ENCODE measurements at regions not wholly inside any gene's neighbourhood (a gene's known extent, or its start where the extent isn't known, plus 50 kb on each side); places are given as distances from the start of the nearest gene placed in this dataset.

DNA sequence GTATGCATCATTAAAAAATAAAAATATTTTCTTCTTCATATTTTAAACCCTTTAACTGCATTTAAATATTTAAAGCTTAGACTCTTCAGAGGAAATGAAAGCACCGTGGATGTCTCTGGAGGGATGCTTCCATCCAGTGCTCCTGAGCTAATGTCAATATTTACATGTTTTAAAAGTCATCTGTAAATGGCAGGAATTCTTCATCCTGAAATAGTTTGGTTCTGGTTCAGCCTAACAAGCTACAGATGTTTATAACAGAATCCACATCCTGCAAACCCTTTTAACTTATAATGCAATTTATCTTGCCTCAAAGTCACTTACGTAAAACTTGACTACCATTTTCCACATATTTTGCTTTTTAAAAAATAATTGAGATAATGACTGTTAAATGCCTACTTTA, 1207.3 kb downstream of the SLC16A7 start:
- H3K4me3 ChIP-seq (ENCODE audit: low read depth, low read length): no peak overlapping the region
- H3K36me3 ChIP-seq (ENCODE audit: control insufficient read depth in 2 of 2, insufficient read depth in 1 of 2, low read length in 2 of 2): no peaks in the 10 kb centered on the region
- TF ChIP-seq ZNF335 (tag by site-specific recombination; conservative IDR thresholded peaks at IDR 0.05) (no peak), ZNF776 (tag by site-specific recombination; IDR thresholded peaks at IDR 0.05; ENCODE audit: borderline replicate concordance) (no peak), ZNF76 (tag by site-specific recombination; IDR thresholded peaks at IDR 0.05; ENCODE audit: borderline replicate concordance, low read depth) (no peak), ZNF529 (tag by site-specific recombination; IDR thresholded peaks at IDR 0.05; ENCODE audit: insufficient replicate concordance) (no peak), ZNF510 (tag by site-specific recombination; IDR thresholded peaks at IDR 0.05; ENCODE audit: insufficient replicate concordance) (no peak), ZNF266 (tag by site-specific recombination; IDR thresholded peaks at IDR 0.05; ENCODE audit: low read depth) (no peak), ZFP37 (tag by site-specific recombination; IDR thresholded peaks at IDR 0.05) (no peak), ZNF521 (tag by site-specific recombination; IDR thresholded peaks at IDR 0.05) (no peak), ZNF626 (tag by site-specific recombination; IDR thresholded peaks at IDR 0.05) (no peak), KLF1 (tag by site-specific recombination; IDR thresholded peaks at IDR 0.05) (no peak), ZNF768 (tag by site-specific recombination; IDR thresholded peaks at IDR 0.05) (no peak), ZNF600 (tag by site-specific recombination; IDR thresholded peaks at IDR 0.05) (no peak), RBAK (tag by site-specific recombination; IDR thresholded peaks at IDR 0.05) (no peak), ZNF670 (tag by site-specific recombination; IDR thresholded peaks at IDR 0.05; ENCODE audit: low read depth) (no peak), ZNF146 (tag by site-specific recombination; IDR thresholded peaks at IDR 0.05) (no peak), ZBTB48 (tag by site-specific recombination; IDR thresholded peaks at IDR 0.05) (no peak)
- TF ChIP-seq, protein P1, sequence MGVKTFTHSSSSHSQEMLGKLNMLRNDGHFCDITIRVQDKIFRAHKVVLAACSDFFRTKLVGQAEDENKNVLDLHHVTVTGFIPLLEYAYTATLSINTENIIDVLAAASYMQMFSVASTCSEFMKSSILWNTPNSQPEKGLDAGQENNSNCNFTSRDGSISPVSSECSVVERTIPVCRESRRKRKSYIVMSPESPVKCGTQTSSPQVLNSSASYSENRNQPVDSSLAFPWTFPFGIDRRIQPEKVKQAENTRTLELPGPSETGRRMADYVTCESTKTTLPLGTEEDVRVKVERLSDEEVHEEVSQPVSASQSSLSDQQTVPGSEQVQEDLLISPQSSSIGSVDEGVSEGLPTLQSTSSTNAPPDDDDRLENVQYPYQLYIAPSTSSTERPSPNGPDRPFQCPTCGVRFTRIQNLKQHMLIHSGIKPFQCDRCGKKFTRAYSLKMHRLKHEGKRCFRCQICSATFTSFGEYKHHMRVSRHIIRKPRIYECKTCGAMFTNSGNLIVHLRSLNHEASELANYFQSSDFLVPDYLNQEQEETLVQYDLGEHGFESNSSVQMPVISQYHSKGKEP (tag by site-specific recombination; IDR thresholded peaks at IDR 0.05): no peak
- TF ChIP-seq, protein P2, sequence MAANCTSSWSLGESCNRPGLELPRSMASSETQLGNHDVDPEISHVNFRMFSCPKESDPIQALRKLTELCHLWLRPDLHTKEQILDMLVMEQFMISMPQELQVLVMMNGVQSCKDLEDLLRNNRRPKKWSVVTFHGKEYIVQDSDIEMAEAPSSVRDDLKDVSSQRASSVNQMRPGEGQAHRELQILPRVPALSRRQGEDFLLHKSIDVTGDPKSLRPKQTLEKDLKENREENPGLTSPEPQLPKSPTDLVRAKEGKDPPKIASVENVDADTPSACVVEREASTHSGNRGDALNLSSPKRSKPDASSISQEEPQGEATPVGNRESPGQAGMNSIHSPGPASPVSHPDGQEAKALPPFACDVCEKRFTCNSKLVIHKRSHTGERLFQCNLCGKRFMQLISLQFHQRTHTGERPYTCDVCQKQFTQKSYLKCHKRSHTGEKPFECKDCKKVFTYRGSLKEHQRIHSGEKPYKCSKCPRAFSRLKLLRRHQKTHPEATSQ (tag by site-specific recombination; IDR thresholded peaks at IDR 0.05): no peak
- TF ChIP-seq, protein P3, sequence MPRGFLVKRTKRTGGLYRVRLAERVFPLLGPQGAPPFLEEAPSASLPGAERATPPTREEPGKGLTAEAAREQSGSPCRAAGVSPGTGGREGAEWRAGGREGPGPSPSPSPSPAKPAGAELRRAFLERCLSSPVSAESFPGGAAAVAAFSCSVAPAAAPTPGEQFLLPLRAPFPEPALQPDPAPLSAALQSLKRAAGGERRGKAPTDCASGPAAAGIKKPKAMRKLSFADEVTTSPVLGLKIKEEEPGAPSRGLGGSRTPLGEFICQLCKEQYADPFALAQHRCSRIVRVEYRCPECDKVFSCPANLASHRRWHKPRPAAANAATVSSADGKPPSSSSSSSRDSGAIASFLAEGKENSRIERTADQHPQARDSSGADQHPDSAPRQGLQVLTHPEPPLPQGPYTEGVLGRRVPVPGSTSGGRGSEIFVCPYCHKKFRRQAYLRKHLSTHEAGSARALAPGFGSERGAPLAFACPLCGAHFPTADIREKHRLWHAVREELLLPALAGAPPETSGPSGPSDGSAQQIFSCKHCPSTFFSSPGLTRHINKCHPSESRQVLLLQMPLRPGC (tag by site-specific recombination; IDR thresholded peaks at IDR 0.05): no peak
- TF ChIP-seq, protein P4, sequence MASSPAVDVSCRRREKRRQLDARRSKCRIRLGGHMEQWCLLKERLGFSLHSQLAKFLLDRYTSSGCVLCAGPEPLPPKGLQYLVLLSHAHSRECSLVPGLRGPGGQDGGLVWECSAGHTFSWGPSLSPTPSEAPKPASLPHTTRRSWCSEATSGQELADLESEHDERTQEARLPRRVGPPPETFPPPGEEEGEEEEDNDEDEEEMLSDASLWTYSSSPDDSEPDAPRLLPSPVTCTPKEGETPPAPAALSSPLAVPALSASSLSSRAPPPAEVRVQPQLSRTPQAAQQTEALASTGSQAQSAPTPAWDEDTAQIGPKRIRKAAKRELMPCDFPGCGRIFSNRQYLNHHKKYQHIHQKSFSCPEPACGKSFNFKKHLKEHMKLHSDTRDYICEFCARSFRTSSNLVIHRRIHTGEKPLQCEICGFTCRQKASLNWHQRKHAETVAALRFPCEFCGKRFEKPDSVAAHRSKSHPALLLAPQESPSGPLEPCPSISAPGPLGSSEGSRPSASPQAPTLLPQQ (tag by site-specific recombination; IDR thresholded peaks at IDR 0.05): no peak
- no peak overlapping the region for H3K27ac ChIP-seq (ENCODE audit: extremely low read depth, low read depth, low read length)
- POLR2A ChIA-PET: no interaction called here
- H3K9me3 ChIP-seq (ENCODE audit: control insufficient read depth, insufficient read depth, low read depth, low read length): no peaks in the 10 kb centered on the region
- H3K4me1 ChIP-seq (ENCODE audit: control insufficient read depth, insufficient read depth, low read length): no peaks in the 10 kb centered on the region
- CTCF ChIA-PET: no interaction called here

DNA sequence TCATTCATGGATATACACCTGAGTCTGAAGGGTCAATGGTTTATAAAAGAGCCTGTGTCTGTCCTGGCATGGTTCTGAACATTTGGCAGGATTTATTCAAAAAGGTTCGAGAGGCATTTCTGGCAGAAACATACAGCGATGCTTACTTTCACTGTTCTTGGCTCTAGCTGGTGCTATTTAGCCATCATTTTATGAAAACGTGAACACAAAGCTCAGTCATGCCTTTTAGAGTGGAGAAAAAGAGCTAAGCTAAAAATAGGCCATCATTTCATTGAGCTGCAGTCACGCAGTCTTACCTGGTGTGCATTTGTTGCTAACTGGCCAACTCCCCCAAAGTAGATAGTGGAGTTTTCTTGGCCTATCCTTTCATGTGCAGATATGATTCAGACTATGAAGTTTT, 1209.5 kb downstream of the SLC16A7 start:
- CTCF ChIA-PET: no interaction called here
- Histone ChIP-seq H3K36me3 (ENCODE audit: control insufficient read depth in 2 of 2, insufficient read depth in 1 of 2, low read length in 2 of 2) (no peaks in the 10 kb centered on the region), H3K9me3 (ENCODE audit: control insufficient read depth, insufficient read depth, low read depth, low read length) (no peaks in the 10 kb centered on the region), H3K4me3 (ENCODE audit: low read depth, low read length) (no peak overlapping the region), H3K27ac (ENCODE audit: extremely low read depth, low read depth, low read length) (no peak overlapping the region), H3K4me1 (ENCODE audit: control insufficient read depth, insufficient read depth, low read length) (no peaks in the 10 kb centered on the region)
- POLR2A ChIA-PET: no interaction called here
- no peak for TF ChIP-seq ZNF473 (tag by site-specific recombination; IDR thresholded peaks at IDR 0.05)
- no peak for TF ChIP-seq ZNF777 (tag by site-specific recombination; IDR thresholded peaks at IDR 0.05; ENCODE audit: borderline replicate concordance)
- no peak for TF ChIP-seq TRIM28 (IDR thresholded peaks at IDR 0.05; ENCODE audit: borderline replicate concordance, low read length)
- no peak for TF ChIP-seq SP3 (tag by site-specific recombination; IDR thresholded peaks at IDR 0.05)
- TF ChIP-seq, protein P5, sequence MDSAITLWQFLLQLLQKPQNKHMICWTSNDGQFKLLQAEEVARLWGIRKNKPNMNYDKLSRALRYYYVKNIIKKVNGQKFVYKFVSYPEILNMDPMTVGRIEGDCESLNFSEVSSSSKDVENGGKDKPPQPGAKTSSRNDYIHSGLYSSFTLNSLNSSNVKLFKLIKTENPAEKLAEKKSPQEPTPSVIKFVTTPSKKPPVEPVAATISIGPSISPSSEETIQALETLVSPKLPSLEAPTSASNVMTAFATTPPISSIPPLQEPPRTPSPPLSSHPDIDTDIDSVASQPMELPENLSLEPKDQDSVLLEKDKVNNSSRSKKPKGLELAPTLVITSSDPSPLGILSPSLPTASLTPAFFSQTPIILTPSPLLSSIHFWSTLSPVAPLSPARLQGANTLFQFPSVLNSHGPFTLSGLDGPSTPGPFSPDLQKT (IDR thresholded peaks at IDR 0.05; ENCODE audit: borderline replicate concordance, low read depth, low read length): no peak
- no peak for TF ChIP-seq ZNF623 (tag by site-specific recombination; IDR thresholded peaks at IDR 0.05)
- no peak for TF ChIP-seq ZNF707 (tag by site-specific recombination; IDR thresholded peaks at IDR 0.05)
- TF ChIP-seq ZNF37A (tag by site-specific recombination; IDR thresholded peaks at IDR 0.05): no peak
- no peak for TF ChIP-seq WT1 (tag by site-specific recombination; IDR thresholded peaks at IDR 0.05)
- no peak for TF ChIP-seq ZNF169 (tag by site-specific recombination; IDR thresholded peaks at IDR 0.05)

All from HEK293 (cell line).